GM19324 (cell line): ENCODE measurements at regions not wholly inside any gene's neighbourhood (a gene's known extent, or its start where the extent isn't known, plus 50 kb on each side); places are given as distances from the start of the nearest gene placed in this dataset.
"Not testable (repeated sequence)": the region's sequence is repeated elsewhere in the genome, so short reads cannot be mapped to it uniquely, and the experiment has no call there.

ENCODE experiments used
- ATAC-seq: cut with Tn5 transposase; IDR thresholded peaks from one replicate; pipeline ENCODE4 v1.9.1; 2021; ENCODE audit warnings: mild to moderate bottlenecking, moderate library complexity; ENCODE audit not compliant: unreplicated experiment, low FRiP score

DNA sequence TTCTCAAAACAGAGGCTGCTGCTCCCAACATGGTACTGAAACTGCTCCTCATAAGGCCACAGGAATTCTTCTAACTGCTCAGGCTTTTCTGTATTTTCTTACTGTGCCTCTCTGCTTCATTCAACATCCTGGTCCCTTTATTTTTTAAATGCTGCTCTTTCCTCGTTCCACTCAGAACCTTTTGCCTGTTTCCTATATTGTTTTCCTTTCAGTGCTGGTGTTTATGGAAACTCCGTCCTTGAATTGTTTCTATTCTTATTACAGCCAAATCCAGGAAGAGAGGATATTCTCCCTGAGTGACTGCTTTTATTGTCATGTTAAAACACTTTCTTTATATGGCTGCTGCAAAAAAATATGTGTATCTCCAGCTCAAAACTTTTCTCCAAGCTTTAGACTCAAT lies 173.0 kb upstream of the E2F7 start:
- ATAC-seq = no peak

DNA sequence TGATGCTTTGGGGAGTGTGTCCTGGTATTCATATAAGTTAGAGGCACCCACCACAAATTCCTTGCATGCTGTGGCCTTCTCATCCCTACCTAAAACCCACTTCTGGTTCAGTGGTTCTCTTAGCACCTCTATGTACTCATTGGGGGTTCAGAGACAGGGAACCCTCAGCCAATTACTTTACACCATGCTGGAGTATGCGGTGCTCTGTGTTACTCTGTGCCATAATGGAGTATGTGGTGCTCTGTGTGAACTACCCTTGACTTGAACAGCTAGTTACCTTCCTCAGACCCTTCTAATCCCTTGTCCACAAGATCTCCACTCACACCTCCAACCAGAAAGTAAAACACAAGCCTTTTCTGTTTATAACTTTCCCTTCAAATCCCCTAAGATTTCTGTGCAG lies 172.5 kb upstream of the E2F7 start:
- ATAC-seq = no peak

DNA sequence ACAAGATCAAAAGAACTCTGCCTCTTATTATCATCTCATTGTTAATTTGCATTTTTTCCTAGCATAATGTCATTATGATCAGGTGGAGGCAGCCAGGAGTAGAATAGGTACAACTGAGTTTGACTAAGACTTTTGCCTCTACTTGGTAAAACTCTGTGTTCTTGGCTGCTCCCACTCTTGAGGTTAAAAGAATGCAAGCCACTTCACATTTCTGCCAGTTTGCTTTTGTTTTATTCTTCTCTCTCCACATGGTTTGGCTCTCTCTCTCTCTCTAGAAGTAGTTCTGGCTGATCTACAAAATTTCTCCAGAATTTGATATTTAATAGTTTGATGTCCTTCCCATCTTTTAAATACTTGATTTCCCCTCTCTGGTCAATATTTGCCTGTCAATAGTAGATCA lies 170.7 kb upstream of the E2F7 start:
- no peak for ATAC-seq

DNA sequence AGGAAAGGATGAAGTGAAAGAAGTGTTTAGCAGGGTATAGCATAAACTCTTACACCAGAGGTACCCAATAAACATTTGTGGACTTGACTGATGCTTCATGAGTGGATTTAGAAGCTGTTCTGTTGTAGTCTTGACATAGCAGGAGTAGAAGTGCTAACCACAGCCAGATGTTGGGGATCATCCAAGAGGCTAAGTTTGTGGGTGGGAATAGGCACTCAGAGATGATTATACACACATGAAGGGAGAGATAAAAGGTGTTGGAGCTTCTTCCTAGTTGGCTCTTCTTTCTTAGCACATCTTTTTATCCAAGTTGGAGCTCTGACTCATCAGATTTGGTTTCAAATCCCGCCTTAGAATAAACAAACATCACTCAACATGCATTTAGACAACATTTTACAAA lies 166.7 kb upstream of the E2F7 start:
- ATAC-seq = no peak

DNA sequence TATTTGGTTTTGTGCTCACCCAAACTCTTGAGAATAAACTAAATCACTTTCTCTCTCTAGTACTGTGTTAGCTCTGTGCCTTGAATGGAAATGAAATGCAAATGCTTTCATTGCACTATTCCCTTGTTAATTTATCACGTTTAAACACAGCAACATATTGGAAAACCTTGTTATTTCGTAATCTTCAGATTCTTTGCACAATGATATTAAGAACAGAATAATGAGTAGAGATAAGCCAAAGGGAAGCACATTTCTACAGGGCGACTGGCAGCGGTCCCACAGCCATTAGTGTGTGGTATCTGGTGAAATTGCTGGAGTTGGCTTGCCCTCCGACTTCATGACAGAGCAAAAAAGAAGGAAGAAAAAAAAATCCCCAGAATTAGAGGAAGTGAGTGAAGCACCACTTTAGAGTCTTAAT lies 166.1 kb upstream of the E2F7 start:
- no peak for ATAC-seq

DNA sequence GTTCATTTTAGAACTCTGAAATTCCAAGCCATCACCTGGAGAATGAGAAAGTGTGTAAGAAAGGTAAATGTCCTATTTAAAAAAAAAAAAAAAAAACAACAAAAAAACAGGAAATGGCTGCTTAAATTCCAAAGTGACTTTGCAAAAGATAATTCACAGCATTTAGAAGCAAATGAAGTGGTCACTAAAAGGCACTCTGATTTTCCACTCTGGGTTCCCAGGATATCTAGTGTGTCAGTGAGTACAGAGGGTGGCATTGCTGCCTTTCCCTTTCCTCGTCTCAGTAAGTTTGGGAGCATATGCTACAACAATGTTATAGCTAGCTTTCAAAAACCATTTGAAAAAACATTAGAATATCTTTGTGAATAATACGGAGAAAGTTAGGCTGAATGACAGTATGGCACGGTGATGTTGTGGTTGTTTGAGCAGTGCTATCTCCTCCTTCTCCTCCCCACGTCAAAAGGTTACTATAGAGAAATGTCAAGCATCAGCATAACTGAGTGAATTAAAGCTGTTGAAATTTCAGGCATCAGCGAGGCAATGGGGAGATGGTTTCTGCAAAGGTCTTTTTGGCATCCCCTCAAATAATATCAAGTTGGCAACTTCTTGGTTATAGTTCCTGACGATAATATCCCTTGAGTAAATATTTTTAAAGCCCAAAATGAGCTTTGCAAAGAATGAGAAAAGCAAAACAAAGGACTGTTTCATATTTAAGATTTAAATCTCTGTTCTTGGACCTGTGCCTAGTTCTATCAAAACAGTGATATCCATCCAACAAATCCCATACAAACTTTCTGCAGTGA lies 164.5 kb upstream of the E2F7 start:
- ATAC-seq = no peak

DNA sequence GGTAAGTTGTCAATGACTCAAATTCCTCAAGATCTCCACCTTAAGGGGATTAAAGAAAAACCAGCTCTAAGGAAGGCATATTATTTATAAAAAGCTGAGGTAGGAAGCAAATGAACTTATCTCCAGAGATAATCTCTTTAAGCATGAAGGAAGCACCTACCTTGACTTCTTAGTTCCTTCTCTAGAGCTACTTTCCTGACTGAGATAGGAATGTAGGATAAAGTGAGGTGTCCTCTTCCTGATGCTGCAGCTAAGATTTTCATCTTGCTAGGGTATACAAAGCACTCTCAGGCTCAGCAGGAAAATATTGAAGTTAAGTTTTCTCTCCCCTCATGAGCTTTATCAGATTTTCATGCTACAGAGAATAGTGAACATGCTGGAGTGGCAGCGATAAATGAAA lies 163.0 kb upstream of the E2F7 start:
- no peak for ATAC-seq

DNA sequence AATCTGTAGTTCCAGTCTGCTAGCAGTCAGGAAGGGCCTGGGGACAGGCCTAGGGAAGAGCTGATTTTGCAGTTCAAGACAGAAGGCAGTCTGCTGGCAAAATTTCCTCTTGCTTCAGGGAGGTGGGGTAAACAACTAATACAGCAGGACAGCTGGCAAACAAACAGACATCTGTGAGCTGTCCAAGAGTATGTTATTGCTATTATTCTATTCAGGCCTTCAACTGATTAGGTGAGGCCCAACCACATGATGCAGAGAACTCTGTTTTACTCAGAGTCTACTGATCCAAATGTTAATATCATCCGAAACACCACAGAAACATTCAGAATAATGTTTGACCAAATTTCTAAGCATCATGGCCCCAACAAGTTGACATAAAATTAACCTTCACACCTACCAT lies 161.0 kb upstream of the E2F7 start:
- ATAC-seq = no peak

DNA sequence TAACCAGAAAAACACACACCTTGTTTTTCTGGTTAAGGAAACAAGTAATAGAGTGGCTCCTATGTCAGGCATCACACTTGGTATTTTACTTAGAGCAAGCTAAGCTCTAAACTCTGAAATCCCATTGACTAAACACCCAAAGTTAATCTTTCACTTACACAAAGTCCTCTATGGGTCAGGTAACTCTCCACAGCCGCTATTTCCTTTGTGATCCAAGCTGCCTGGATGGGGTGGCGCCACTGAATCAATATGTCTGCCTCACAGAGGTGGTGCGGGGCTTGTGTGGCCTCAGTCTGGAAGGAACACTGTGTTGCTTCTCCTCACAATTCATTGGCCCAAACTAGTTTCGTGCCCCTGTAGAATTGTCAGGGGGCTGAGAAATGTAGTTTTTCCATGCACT lies 160.0 kb upstream of the E2F7 start:
- ATAC-seq = no peak

DNA sequence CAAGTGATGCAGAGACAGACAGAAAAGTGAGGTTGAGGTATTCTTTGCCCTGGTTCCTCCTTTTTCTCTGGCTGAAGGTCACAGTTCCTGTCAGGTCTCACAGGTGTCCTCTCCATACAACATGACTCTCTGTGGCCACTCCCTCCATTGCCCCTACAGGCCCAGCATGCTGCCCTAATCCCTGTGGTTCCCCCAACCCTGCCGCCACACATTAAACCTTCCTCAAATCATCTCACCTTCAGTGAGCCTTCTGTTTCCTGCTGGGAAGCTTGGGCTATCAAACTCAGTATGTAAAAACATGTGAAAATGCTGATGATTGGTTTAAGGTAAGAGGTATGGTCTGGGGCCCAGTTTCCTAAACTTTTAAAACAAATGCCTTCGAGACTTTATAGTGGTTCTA lies 159.0 kb upstream of the E2F7 start:
- ATAC-seq = no peak

DNA sequence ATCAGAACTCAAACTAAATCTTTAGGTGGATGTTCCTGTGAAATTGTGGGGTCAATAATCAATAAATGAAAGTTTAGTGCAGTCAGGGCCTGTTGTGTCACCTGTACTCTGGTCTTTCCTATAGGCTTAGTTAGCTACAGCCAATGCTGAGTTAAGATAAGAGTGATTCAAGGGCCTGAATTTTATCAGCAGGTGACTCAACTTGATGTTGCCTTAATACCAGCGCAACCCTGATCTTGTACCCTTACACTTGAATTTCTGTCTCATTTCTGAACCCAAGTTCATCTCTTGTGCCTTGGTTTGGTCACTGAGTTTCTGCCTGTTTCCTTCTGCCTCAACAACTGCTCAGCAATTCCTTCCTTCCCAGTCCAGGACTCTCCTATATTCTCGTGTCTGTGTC lies 157.0 kb upstream of the E2F7 start:
- no peak for ATAC-seq

DNA sequence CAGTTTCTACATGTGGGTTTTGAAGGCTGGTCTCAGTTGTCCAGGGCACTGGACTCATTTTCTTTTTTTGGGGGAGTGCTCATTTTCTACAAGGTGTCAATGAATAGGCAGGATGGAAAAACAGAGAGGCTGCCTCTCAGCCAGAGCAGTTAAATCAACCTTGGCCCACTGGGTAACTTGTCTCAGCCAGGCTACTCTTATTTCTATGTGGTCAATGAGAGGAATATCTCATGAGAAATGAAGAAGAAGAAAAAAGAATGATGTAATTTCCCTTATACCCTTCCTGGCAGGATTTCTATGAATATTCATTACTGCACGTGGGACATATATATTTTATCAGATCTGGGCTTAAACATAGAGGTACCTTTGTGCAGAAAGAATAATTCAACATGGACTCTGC lies 155.2 kb upstream of the E2F7 start:
- no peak for ATAC-seq

DNA sequence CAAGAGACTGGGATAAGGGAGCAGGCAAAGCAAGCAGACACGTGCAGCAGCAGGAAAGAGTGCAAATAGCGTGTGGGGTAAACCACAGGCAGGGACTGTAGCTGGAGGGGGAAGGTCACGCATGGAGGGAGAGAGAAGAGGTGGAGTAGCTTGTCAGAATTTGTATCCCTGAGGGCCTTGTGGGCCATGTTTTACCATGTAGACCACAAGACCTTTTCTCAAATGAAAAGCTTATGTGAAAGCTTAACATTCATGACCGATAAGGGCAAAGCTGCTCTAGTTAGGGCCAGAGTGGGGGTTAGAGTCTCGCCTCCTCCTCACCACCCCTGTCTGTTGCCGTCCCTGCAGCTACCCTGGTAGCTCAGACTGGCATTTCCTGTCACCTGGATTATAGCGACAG lies 152.9 kb upstream of the E2F7 start:
- no peak for ATAC-seq

DNA sequence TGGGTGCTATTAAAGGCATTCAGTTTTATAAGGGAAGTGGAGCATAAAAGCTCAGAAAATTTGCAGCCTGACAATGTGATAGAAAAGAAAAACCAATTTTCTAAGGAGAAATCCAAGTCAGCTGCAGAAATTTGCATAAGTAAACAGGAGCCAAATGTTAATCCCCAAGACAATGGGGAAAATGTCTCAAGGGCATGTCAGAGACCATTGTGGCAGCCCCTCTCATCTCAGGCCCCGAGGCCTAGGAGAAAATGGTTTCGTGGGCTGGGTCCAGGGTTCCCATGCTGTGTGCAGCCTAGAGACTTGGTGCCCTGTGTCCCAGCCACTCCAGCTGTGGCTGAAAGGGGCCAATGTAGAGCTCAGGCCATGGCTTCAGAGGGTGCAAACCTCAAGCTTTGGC lies 150.8 kb upstream of the E2F7 start:
- ATAC-seq = not testable (repeated sequence)

DNA sequence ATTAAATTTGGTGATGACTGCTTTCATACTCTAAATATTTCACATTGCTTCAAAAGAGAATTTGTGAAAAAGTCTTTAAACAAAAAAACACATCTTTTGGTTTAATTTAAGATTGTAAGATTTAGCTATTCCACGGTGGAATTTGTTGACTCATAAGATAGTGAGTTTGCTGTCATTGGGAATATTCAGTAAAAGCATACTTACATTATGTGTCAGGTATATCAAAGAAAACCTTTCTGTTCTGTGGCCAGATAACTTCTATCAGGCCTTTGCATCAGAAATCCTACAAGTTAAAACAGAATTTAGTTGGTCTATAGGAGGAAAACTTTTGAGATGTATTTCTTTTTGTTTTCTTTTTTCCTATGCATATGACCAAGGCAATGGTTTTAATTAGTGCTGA lies 148.8 kb upstream of the E2F7 start:
- ATAC-seq = no peak

DNA sequence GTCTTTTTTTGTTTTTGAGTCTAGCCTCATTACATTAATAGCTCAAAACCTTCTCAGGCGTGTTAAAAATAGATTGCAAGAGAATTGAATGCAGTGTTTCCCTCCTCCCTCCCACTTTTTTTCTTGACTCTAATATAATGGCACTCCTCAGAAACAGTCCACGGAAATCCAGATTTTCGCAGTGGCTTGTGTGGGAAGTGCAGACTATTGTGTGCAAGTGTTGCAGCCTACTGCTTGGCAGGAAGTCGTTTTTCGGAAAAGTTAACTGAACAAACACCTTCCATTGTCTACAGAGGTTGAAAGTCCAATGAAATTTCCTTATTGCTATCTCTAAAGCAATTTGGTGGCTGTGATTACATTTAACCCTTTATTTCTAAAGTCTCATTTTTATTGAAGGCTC lies 147.9 kb upstream of the E2F7 start:
- ATAC-seq = no peak

DNA sequence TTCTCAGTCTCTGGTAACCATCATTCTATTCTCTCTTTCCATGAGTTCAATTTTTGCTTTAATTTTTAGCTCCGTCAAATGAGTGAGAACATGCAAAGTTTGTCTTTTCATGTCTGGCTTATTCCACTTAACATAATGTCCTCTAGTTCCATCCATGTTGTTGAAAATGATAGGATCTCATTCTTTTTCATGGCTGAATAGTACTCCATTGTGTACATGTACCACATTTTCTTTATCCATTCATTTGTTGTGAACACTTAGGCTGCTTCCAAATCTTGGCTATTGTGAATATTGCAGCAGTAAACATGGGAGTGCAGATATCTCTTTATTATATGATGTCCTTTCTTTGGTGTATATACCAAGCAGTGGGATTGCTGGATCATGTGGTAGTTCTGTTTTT lies 145.4 kb upstream of the E2F7 start:
- no peak for ATAC-seq

DNA sequence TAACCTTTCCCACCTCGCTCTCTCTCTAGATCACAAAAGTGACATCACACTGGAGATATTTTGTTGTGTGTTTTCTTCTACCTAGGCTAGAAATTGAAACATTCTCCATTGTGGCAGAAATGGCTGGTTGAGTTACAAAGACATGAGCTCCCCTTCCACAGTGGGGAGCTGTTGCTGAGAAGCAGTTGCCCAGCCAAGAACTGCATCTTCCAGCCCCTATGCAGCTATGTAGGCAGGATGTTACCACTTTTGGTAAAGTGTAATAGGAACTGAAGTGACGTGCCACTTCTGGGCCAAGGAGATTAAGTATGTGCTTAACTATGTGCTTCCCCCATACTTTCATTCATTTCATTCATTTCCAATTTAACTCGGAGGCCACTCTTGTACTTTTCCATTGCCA lies 138.7 kb upstream of the E2F7 start:
- no peak for ATAC-seq

DNA sequence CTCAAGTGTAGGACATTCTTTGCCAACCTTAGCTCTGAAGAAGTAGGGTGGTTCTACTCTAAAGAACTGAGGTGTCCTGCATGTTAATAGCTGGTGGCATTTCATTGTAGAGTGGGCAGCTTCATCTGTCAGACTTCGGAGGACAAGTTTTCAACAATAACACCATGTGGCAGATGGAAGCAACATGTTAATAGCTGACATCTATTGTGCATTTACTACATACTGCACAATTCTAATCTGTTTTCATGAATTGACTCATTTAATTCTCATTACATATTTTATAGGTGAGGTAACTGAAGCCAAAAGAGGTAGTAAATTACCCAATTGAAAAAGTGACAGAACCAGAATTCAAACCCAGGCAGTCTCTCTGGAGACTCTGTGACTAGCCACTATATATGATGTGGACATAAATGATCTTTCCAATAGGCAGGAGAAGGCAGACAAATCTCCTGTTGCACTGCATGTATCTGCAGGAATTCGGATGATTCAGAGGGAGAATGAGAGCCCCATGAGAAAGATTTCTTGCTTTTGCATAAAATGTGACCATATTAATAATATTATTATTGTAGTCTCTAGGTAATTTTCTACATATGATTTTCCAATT lies 137.2 kb upstream of the E2F7 start:
- no peak for ATAC-seq

DNA sequence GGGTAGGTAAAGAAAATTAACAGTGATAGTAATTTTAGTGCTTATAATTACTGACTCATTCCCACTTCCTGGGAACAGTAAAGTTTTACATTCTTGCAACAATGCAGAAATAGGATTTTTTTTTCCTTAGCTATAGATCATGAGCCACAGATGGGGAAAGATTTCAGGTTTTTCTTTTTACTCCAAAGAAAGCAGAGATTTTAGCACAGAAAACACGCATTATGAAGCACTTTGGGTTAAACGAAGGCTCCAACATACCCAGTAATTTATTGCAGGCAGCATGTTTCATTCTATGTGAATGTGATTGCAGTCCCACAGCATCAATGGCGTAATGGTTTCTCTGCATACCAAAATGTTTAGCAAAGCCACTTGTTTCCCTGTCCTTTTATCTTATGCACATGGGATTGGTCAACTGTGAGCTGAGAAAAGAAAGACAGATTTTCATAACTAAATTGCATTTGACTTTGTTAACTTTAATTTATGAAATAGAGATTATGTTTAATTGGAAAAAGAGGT lies 124.6 kb upstream of the E2F7 start:
- no peak for ATAC-seq

DNA sequence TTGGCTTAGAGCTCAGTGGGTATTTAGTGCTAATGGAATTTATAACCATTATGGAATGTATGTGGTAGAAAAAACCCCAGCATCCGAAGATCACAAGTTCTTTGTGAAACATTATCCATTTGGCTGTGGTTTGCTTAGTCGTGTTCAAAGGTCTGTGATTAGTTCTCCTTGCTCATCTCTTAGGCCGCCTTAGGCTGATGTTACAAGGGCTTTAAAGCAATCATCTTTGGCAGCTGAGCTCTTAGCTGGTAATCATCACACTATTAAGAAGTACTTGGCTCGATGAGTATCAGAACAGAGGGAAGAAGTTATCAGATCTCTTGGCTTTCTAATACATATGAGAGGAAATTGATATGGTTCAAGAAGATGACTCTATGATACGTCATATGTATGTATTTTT lies 124.1 kb upstream of the E2F7 start:
- ATAC-seq = no peak

DNA sequence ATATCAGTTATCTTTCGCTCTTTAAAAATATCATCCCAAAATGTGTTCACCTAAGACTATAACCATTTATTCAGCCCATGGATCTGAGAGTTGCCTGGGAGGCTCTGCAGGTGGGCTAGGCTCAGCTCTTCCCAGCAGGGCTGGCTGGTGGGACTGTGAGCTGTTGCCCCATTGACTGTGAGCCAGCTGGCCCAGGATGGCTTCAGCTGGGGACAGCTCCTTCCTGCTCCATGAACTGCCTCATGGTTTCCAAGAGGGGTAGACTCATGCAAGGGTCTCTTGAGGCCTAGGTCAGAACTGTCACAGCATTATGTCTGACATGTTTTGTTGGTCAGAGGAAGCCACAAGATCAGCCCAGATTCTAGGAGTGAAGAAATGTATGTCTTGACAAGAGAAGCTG lies 114.1 kb upstream of the E2F7 start:
- no peak for ATAC-seq
